HepG2 (cell line): ENCODE measurements at regions not wholly inside any gene's neighbourhood (a gene's known extent, or its start where the extent isn't known, plus 50 kb on each side); places are given as distances from the start of the nearest gene placed in this dataset.

Experiments
- ATAC-seq: fragments of 200-7000 bp; cut with Tn5 transposase; 3 replicates; pipeline ENCODE4 v1.9.1; 2020; ENCODE audit warnings: mild to moderate bottlenecking, moderate library complexity
- BruUV-seq: library from RNA; stranded (reverse); fragments of 400-500 nt; replicated peaks from 2 replicates; lab custom pipeline; 2021; lab: Mats Ljungman, UMichigan
- CTCF ChIA-PET: fragments of 300-600 bp; formaldehyde crosslinking; extraction: SDS; loops from one replicate; lab custom pipeline; 2021; ENCODE audit warnings: low total read pairs, inconsistent platforms, low intra/inter-chr PET ratio; lab: Yijun Ruan, JAX
- POLR2A ChIA-PET: fragments of 350-600 bp; sonication (Branson Sonifier 250); formaldehyde crosslinking; loops from one replicate; lab custom pipeline; 2020; ENCODE audit warnings: antibody characterized with exemption, inconsistent platforms; lab: Yijun Ruan, JAX
- DNase-seq: peaks from one replicate; pipeline ENCODE4 v3.0.0-alpha.2; 2015; ENCODE audit warnings: low spot score
- FAIRE-seq: peaks from 3 replicates; lab custom pipeline; 2011; peaks lifted over from hg19 to GRCh38; lab: Jason Lieb, UNC
- H2AFZ ChIP-seq: one replicate; pipeline ENCODE4 v1.6.1; 2011; ENCODE audit warnings: low read length, inconsistent platforms
- H3K27ac ChIP-seq: fragments of 300-600 bp; 3 replicates; pipeline ENCODE4 v1.8.0; 2011; ENCODE audit warnings: mixed run types, mild to moderate bottlenecking, mixed read lengths, low read length, inconsistent platforms; ENCODE audit not compliant: insufficient read depth; ENCODE audit errors: extremely low read length
- H3K27me3 ChIP-seq, 2 experiments: fragments of 200-600 bp in 1 of 2; 2 replicates in 1 of 2; 3 replicates in 1 of 2; pipeline versions ENCODE4 v1.6.0 to v1.8.0; 2011; ENCODE audit warnings: low read length in 2 of 2, mild to moderate bottlenecking in 2 of 2, moderate library complexity in 2 of 2, inconsistent platforms in 1 of 2; ENCODE audit not compliant: insufficient read depth in 2 of 2, control insufficient read depth in 1 of 2
- H3K36me3 ChIP-seq, 2 experiments: fragments of 200-600 bp in 1 of 2; replicated peaks in 1 of 2; 2 replicates in 1 of 2; 3 replicates in 1 of 2; pipeline versions ENCODE4 v1.5.1 to v1.8.0; 2011; ENCODE audit warnings: low read length in 2 of 2, inconsistent platforms in 1 of 2; ENCODE audit not compliant: insufficient read depth in 2 of 2, control insufficient read depth in 1 of 2
- H3K4me1 ChIP-seq: 2 replicates; pipeline ENCODE4 v1.5.1; 2012; ENCODE audit warnings: low read length, inconsistent platforms; ENCODE audit not compliant: insufficient read depth
- H3K4me2 ChIP-seq: 2 replicates; pipeline ENCODE4 v1.6.0; 2011; ENCODE audit warnings: low read depth, low read length, inconsistent platforms
- H3K4me3 ChIP-seq, 3 experiments: fragments of 200-600 bp in 1 of 3; sonication (generic), shearing (Covaris generic) in 1 of 3; replicated peaks in 1 of 3; 2 replicates each; pipeline ENCODE4 v1.5.1; 2011 to 2016; ENCODE audit warnings: low read length in 3 of 3, inconsistent platforms in 2 of 3, low read depth in 2 of 3, mild to moderate bottlenecking in 2 of 3, control low read depth in 1 of 3, mixed read lengths in 1 of 3; ENCODE audit not compliant: insufficient read depth in 1 of 3
- H3K79me2 ChIP-seq: one replicate; pipeline ENCODE4 v1.6.1; 2011; ENCODE audit warnings: low read length, inconsistent platforms; ENCODE audit not compliant: insufficient read depth
- H3K9ac ChIP-seq: 2 replicates; pipeline ENCODE4 v1.6.0; 2011; ENCODE audit warnings: mild to moderate bottlenecking, low read depth, low read length, inconsistent platforms; ENCODE audit not compliant: insufficient read depth
- H3K9me3 ChIP-seq: 2 replicates; pipeline ENCODE4 v1.5.1; 2012; ENCODE audit warnings: mild to moderate bottlenecking, low read length
- H4K20me1 ChIP-seq: 2 replicates; pipeline ENCODE4 v1.6.0; 2011; ENCODE audit warnings: inconsistent platforms, mild to moderate bottlenecking, low read length, moderate library complexity; ENCODE audit not compliant: insufficient read depth
- GPN1 ChIP-seq: sonication (generic); formaldehyde crosslinking; IDR thresholded peaks from 2 replicates; pipeline ENCODE4 v1.5.1; 2020; ENCODE audit warnings: missing genetic modification reagents, borderline replicate concordance
- HIVEP1 ChIP-seq: sonication (generic); formaldehyde crosslinking; IDR thresholded peaks from 2 replicates; pipeline ENCODE4 v1.4.0; 2020; ENCODE audit warnings: mild to moderate bottlenecking, missing genetic modification reagents
- MIER2 ChIP-seq: IDR thresholded peaks from 2 replicates; pipeline ENCODE4 v1.6.1; 2016; ENCODE audit warnings: missing biosample characterization, missing genetic modification reagents
- NFYB ChIP-seq: sonication (generic); formaldehyde crosslinking; IDR thresholded peaks from 2 replicates; pipeline ENCODE4 v1.4.0; 2020; ENCODE audit warnings: missing genetic modification reagents
- ZNF331 ChIP-seq: sonication (generic); formaldehyde crosslinking; IDR thresholded peaks from 2 replicates; pipeline ENCODE4 v1.4.0; 2020; ENCODE audit warnings: missing genetic modification reagents
- ZNF737 ChIP-seq: sonication (generic); formaldehyde crosslinking; IDR thresholded peaks from 2 replicates; pipeline ENCODE4 v1.5.0; 2020; ENCODE audit warnings: missing genetic modification reagents, mild to moderate bottlenecking, borderline replicate concordance
- WGBS: methylation state at CpG from one replicate; pipeline ENCODE4 v1.1.6; 2017; ENCODE audit warnings: low lambda C conversion rate; 5-methylcytosine and 5-hydroxymethylcytosine counted together
- in situ Hi-C: cut with HindIII; loops from 2 replicates; pipeline ENCODE4 v1.10.0; 2017; ENCODE audit warnings: low pct_unique_long_range_greater_than_20kb; ENCODE audit not compliant: extremely low pct_ligation_motif_present
- intact Hi-C: fragments of 100-400 bp; cut with micrococcal nuclease; formaldehyde crosslinking; loops from one replicate; pipeline ENCODE4 v1.10.0; 2022; ENCODE audit not compliant: unreplicated experiment
- TF ChIP-seq, protein P1 (sequence below): sonication (generic); formaldehyde crosslinking; IDR thresholded peaks from 2 replicates; pipeline ENCODE4 v1.4.0; 2020; ENCODE audit warnings: missing genetic modification reagents
- TF ChIP-seq, protein P2 (sequence below): sonication (generic); formaldehyde crosslinking; IDR thresholded peaks from 2 replicates; pipeline ENCODE4 v1.9.0; 2021; ENCODE audit warnings: missing genetic modification reagents, borderline replicate concordance

DNA sequence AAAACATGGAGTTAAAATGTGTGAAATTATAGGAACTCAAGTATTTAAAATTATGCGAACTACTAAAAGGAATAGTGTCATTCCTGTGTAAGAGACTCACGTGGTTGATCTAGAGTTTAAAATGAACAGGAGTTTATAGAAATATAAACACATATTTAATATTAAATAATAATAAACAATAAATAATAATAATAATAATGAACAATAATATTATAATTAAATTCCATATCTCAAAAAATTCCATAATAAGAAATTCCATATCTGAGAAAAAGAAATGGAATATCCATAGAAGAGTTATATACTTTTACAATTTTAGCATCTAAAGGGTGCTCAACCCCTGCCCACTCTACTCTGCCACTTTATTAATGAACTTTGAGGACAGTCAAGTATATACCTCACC is 429.6 kb downstream of the TNS3 start:
- POLR2A ChIA-PET = no interaction called here

DNA sequence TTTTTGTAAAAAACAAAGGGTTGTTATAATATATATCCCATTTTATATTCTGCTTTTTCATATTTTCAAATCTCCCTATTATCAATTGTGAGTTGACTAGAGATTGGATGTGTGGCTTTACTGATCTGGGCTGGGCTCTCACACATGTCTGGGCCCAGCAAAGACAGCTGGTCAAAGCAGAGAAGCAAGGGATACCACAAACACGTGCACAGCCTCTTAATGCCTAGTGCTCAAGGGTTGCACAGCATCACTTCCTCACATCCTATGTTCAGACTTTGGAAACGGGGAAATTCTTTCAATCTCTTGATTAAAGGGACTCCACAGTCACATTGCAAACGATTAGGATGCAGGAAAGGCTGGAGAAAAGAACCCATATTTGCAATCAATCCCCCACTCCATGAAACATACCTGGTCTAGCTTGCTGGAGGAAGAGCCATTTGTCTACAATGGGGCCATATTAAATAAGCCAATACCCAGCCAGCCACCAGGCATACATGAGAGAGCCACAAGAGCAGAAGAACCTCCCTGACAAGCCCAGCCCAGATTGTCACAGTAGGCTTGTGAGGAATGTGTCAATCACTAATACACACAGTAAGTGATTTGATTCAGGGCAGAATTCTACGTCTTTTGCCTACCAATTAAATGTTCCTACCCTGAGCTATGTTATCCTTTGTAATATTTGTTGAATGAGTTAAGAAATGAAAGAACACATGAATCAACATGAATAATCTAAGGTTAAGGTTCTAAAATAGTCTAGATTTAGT is 431.2 kb downstream of the TNS3 start:
- H3K79me2 ChIP-seq = no peaks in the 10 kb centered on the region
- peaks cover 59% of the 10 kb centered on the region for H3K4me1 ChIP-seq
- no peak for DNase-seq
- no peak overlapping the region for H2AFZ ChIP-seq
- in situ Hi-C loops (no loop called here), intact Hi-C loops (no loop called here)
- BruUV-seq = no TSS peak
- H3K9ac ChIP-seq = no peak overlapping the region
- ChIA-PET POLR2A (no interaction called here), CTCF (no interaction called here)
- no peak for FAIRE-seq
- H3K4me2 ChIP-seq = no peak overlapping the region
- 25% methylated on average over 4 of the region's 4 CpGs for WGBS
- no peak overlapping the region for H3K27ac ChIP-seq
- H3K36me3 ChIP-seq = no peaks in the 10 kb centered on the region
- H3K27me3 ChIP-seq = 0 out of 5 replicates have a peak, but pooled peaks cover 0 to 3% of the 10 kb centered on the region in 2 experiments
- TF ChIP-seq MIER2 (no peak), ZNF331 (CRISPR knock-in tag) (peak; percentile 99), GPN1 (CRISPR knock-in tag) (no peak), NFYB (no peak), HIVEP1 (CRISPR knock-in tag) (no peak)
- TF ChIP-seq, protein P1, sequence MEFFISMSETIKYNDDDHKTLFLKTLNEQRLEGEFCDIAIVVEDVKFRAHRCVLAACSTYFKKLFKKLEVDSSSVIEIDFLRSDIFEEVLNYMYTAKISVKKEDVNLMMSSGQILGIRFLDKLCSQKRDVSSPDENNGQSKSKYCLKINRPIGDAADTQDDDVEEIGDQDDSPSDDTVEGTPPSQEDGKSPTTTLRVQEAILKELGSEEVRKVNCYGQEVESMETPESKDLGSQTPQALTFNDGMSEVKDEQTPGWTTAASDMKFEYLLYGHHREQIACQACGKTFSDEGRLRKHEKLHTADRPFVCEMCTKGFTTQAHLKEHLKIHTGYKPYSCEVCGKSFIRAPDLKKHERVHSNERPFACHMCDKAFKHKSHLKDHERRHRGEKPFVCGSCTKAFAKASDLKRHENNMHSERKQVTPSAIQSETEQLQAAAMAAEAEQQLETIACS = no peak
- TF ChIP-seq, all 625 proteins: peak for 1
- no peak for ATAC-seq
- Histone ChIP-seq H4K20me1 (no peaks in the 10 kb centered on the region), H3K4me3 (no peak overlapping the region), H3K9me3 (no peaks in the 10 kb centered on the region)

More for the DNA sequence above, 429.6 kb downstream of the TNS3 start:
- Histone ChIP-seq H3K27me3 (0 out of 5 replicates have a peak, but pooled peaks cover 0 to 3% of the 10 kb centered on the region in 2 experiments), H3K4me1 (peaks cover 55% of the 10 kb centered on the region), H3K9me3 (no peaks in the 10 kb centered on the region), H3K4me3 (no peak overlapping the region), H2AFZ (no peak overlapping the region), H3K36me3 (no peaks in the 10 kb centered on the region), H3K9ac (no peak overlapping the region), H4K20me1 (no peaks in the 10 kb centered on the region), H3K79me2 (no peaks in the 10 kb centered on the region), H3K27ac (no peak overlapping the region), H3K4me2 (no peak overlapping the region)
- ATAC-seq (no peak), DNase-seq (no peak), FAIRE-seq (no peak)
- BruUV-seq = no TSS peak
- 72% methylated on average over 2 of the region's 2 CpGs for WGBS
- in situ Hi-C loops = no loop called here
- TF ChIP-seq, protein P2, sequence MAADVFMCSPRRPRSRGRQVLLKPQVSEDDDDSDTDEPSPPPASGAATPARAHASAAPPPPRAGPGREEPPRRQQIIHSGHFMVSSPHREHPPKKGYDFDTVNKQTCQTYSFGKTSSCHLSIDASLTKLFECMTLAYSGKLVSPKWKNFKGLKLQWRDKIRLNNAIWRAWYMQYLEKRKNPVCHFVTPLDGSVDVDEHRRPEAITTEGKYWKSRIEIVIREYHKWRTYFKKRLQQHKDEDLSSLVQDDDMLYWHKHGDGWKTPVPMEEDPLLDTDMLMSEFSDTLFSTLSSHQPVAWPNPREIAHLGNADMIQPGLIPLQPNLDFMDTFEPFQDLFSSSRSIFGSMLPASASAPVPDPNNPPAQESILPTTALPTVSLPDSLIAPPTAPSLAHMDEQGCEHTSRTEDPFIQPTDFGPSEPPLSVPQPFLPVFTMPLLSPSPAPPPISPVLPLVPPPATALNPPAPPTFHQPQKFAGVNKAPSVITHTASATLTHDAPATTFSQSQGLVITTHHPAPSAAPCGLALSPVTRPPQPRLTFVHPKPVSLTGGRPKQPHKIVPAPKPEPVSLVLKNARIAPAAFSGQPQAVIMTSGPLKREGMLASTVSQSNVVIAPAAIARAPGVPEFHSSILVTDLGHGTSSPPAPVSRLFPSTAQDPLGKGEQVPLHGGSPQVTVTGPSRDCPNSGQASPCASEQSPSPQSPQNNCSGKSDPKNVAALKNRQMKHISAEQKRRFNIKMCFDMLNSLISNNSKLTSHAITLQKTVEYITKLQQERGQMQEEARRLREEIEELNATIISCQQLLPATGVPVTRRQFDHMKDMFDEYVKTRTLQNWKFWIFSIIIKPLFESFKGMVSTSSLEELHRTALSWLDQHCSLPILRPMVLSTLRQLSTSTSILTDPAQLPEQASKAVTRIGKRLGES = no peak
- no peak for TF ChIP-seq ZNF737 (CRISPR knock-in tag)
- intact Hi-C loops = no loop called here
- CTCF ChIA-PET = no interaction called here
